ENCODE measurements at regions not wholly inside any gene's neighbourhood (a gene's known extent, or its start where the extent isn't known, plus 50 kb on each side); places are given as distances from the start of the nearest gene placed in this dataset.

DNA sequence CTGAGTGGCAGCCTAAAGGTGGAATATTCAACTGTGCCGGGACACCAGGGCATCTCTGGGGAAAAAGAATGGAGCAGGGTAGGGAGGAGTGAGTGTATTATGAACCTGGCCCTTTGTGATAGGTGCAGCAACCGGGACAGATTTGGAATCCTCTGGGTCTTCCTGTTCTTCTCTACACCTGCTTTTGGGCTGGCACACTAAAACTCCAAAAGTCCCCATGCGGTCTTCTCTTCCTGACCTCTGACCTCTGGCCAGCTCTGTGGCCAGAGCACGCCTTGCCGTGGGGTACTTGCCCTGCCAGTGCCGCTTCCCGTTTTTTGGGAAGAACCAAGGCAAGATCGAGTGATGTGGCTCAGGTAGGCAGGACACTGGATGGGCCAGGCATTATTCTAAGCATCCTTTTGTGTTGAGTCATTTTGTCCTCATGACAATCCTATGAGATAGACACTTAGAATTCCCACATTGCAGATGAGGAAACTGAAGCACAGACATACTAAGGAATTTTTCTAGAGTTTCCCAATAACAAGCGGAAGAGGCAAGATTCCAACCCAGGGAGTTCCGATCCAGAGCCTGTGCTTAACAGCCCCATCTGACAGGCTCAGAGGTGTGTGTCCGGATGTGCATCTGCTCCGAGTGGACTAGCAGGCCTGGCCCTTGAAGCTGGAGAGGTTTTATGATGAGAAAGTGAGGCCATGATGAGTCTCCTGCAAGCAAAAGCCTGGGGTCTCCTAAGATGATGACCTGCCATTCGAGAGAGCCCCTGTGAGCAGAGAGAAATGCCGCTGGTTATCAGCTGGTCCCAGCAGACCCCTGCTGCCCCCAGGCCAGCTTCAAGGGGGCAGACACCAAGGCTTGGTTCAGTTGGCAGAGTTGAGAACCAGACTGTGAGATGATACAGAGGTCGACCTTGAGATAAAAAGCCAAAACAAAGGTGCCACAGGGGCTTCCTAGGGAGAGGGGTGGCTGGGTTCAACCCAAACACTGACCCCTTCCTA lies 67.9 kb upstream of the ESRRB start:
- TF ChIP-seq, protein P1, sequence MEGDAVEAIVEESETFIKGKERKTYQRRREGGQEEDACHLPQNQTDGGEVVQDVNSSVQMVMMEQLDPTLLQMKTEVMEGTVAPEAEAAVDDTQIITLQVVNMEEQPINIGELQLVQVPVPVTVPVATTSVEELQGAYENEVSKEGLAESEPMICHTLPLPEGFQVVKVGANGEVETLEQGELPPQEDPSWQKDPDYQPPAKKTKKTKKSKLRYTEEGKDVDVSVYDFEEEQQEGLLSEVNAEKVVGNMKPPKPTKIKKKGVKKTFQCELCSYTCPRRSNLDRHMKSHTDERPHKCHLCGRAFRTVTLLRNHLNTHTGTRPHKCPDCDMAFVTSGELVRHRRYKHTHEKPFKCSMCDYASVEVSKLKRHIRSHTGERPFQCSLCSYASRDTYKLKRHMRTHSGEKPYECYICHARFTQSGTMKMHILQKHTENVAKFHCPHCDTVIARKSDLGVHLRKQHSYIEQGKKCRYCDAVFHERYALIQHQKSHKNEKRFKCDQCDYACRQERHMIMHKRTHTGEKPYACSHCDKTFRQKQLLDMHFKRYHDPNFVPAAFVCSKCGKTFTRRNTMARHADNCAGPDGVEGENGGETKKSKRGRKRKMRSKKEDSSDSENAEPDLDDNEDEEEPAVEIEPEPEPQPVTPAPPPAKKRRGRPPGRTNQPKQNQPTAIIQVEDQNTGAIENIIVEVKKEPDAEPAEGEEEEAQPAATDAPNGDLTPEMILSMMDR (optimal IDR thresholded peaks at IDR 0.05 in 1 of 3, IDR thresholded peaks at IDR 0.05 in 1 of 3, conservative IDR thresholded peaks at IDR 0.05 in 1 of 3; ENCODE audit: extremely low read depth in 1 of 3, insufficient read depth in 2 of 3, low read length in 3 of 3), result no peak
- TF ChIP-seq EZH2 (IDR thresholded peaks at IDR 0.05; ENCODE audit: low read length), result no peak

Data from keratinocyte (primary cell).